Endodermal cell (in vitro differentiated cells): ENCODE measurements at regions not wholly inside any gene's neighbourhood (a gene's known extent, or its start where the extent isn't known, plus 50 kb on each side); places are given as distances from the start of the nearest gene placed in this dataset.

ENCODE experiments used
- DNase-seq: peaks from one replicate; pipeline ENCODE4 v3.0.0-alpha.2; 2017
- H3K27ac ChIP-seq: 2 replicates; pipeline ENCODE4 v1.5.1; 2013; ENCODE audit warnings: mild to moderate bottlenecking, low read depth, low read length, moderate library complexity
- H3K27me3 ChIP-seq: 2 replicates; pipeline ENCODE4 v1.6.1; 2013; ENCODE audit warnings: mild to moderate bottlenecking, low read length, moderate library complexity; ENCODE audit not compliant: insufficient read depth, control insufficient read depth, poor library complexity, severe bottlenecking
- H3K36me3 ChIP-seq: 2 replicates; pipeline ENCODE4 v1.7.0; 2013; ENCODE audit warnings: mild to moderate bottlenecking, low read length, moderate library complexity; ENCODE audit not compliant: control insufficient read depth, insufficient read depth
- H3K4me1 ChIP-seq: one replicate; pipeline ENCODE4 v1.7.0; 2013; ENCODE audit warnings: low read length; ENCODE audit not compliant: control insufficient read depth, insufficient read depth
- H3K4me3 ChIP-seq: 2 replicates; pipeline ENCODE4 v1.5.1; 2013; ENCODE audit warnings: mild to moderate bottlenecking, low read length, moderate library complexity
- H3K9ac ChIP-seq: 2 replicates; pipeline ENCODE4 v1.6.1; 2013; ENCODE audit warnings: mild to moderate bottlenecking, low read length, moderate library complexity; ENCODE audit not compliant: poor library complexity, severe bottlenecking; ENCODE audit errors: extremely low read depth
- H3K9me3 ChIP-seq: 2 replicates; pipeline ENCODE4 v1.6.1; 2013; ENCODE audit warnings: mild to moderate bottlenecking, low read length, moderate library complexity; ENCODE audit not compliant: control insufficient read depth
- H3K27ac Mint-ChIP-seq: 2 replicates; pipeline ENCODE4 v1.8.0; 2020; ENCODE audit warnings: mixed read lengths
- H3K27me3 Mint-ChIP-seq: 2 replicates; pipeline ENCODE4 v1.8.0; 2021; ENCODE audit warnings: mild to moderate bottlenecking, mixed read lengths; ENCODE audit not compliant: insufficient read depth
- H3K36me3 Mint-ChIP-seq: 2 replicates; pipeline ENCODE4 v1.8.0; 2020; ENCODE audit warnings: low read depth, mixed read lengths
- H3K4me1 Mint-ChIP-seq: 2 replicates; pipeline ENCODE4 v1.8.0; 2020; ENCODE audit warnings: mixed read lengths
- H3K4me3 Mint-ChIP-seq: 2 replicates; pipeline ENCODE4 v1.8.0; 2020; ENCODE audit warnings: mild to moderate bottlenecking, moderate library complexity, mixed read lengths
- H3K9me3 Mint-ChIP-seq: 2 replicates; pipeline ENCODE4 v1.8.0; 2020; ENCODE audit warnings: mild to moderate bottlenecking, mixed read lengths
- WGBS, 2 experiments: methylation state at CpG; one replicate each; pipeline versions ENCODE4 v1.1.5 to v1.1.7; 2013; ENCODE audit warnings: missing lambda C conversion rate in 2 of 2, mixed read lengths in 1 of 2; ENCODE audit not compliant: insufficient coverage in 1 of 2, insufficient read length in 1 of 2; 5-methylcytosine and 5-hydroxymethylcytosine counted together
- TF ChIP-seq, protein P1 (sequence below): fragments of 200-600 bp; sonication (generic); conservative IDR thresholded peaks from 2 replicates; pipeline ENCODE4 v1.5.0; 2021; ENCODE audit warnings: antibody characterized with exemption, mild to moderate bottlenecking

DNA sequence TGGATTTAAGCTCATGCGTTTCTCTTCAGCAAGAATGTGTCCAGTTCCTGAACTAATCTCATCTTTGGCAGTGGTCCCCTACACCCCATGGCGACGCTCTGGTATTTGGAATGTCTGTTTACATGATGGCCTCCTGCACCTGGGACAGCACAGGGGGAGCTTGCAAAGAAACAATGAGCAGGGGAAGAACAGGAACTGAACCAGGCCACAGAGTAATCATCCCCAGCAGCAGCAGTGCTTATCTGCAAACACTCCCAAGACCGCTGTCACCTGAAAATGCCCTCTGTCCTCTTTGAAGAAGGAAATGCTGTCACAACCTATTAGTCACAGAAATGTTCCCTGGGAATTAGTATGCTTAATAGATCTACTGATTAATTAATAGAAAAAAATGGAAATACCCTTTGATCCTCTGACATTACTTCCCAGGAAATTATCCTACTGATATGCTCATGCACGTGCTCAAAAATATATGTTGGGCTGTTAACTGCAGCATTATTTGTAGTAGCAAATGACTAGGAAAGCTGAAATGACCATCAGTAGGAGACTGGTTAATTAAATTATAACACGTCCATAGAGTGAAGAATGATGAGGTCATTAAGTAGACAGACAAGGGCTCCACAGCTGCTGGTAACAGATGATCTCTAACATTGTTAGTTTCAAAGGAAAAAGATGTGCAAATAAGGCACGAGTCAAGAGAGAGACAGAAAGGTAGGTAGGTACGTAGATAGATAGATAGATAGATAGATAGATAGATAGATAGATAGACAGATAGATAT lies 279.3 kb upstream of the FLRT2 start:
- H3K4me1 ChIP-seq = peaks cover 5% of the 10 kb centered on the region
- no peak overlapping the region for H3K27ac Mint-ChIP-seq
- H3K4me1 Mint-ChIP-seq = peaks cover 23% of the 10 kb centered on the region
- DNase-seq = peak; percentile 76
- 59 to 76% methylated on average over 5 to 8 of the region's 8 CpGs for WGBS, 2 experiments
- H3K9ac ChIP-seq = no peak overlapping the region
- no peaks in the 10 kb centered on the region for H3K9me3 ChIP-seq
- no peaks in the 10 kb centered on the region for H3K36me3 ChIP-seq
- no peaks in the 10 kb centered on the region for H3K27me3 ChIP-seq
- TF ChIP-seq, protein P1, sequence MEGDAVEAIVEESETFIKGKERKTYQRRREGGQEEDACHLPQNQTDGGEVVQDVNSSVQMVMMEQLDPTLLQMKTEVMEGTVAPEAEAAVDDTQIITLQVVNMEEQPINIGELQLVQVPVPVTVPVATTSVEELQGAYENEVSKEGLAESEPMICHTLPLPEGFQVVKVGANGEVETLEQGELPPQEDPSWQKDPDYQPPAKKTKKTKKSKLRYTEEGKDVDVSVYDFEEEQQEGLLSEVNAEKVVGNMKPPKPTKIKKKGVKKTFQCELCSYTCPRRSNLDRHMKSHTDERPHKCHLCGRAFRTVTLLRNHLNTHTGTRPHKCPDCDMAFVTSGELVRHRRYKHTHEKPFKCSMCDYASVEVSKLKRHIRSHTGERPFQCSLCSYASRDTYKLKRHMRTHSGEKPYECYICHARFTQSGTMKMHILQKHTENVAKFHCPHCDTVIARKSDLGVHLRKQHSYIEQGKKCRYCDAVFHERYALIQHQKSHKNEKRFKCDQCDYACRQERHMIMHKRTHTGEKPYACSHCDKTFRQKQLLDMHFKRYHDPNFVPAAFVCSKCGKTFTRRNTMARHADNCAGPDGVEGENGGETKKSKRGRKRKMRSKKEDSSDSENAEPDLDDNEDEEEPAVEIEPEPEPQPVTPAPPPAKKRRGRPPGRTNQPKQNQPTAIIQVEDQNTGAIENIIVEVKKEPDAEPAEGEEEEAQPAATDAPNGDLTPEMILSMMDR = no peak
- H3K4me3 ChIP-seq = no peak overlapping the region
- H3K27ac ChIP-seq = no peak overlapping the region
- H3K4me3 Mint-ChIP-seq = no peak overlapping the region
- no peaks in the 10 kb centered on the region for H3K9me3 Mint-ChIP-seq
- no peaks in the 10 kb centered on the region for H3K36me3 Mint-ChIP-seq
- no peaks in the 10 kb centered on the region for H3K27me3 Mint-ChIP-seq

DNA sequence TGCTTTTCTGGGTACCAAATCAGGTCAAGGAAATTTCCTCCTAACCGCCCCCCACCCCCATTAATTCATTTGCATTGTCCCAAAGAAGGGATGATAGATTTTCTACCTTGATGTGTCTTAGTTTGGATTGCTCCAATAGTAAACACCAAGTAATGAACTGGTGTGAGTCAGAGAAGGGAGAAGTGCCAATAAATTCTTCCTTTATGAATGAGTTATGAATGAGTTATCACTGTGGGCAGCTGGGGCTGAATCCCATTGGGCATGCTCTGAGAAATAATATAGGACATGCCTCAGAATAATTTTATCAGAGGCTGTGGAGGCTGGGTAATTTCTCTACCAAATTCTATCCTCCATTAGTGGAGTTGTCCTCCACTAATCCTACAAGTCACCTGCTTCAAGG lies 277.9 kb upstream of the FLRT2 start:
- no peak for DNase-seq
- WGBS, 2 experiments = 100% methylated on average over 1 of the region's 1 CpG; no CpG with 5 or more reads in 1 of the 2 experiments
- peaks cover 25% of the 10 kb centered on the region for H3K4me1 Mint-ChIP-seq

DNA sequence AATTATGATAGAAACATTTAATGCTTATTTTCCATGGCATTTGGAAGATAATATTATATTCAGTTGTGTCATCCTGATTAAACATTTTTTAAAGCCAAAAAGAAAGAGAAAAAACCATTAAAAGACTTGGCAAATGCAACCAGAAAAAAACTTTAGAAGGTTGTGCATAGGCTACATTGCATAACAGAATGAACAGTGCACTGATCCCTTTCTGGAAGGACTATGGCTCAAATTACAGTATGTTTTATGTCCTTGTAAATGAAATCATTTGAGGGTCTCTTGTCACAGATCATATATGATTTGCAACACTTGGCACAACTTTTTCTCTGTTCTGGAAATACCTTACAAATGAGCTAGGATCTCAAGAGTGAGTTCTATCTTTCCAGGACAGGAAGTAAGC lies 275.2 kb upstream of the FLRT2 start:
- no peak overlapping the region for H3K27ac ChIP-seq
- no peak overlapping the region for H3K9ac ChIP-seq
- H3K4me1 Mint-ChIP-seq = peaks cover 31% of the 10 kb centered on the region
- no peaks in the 10 kb centered on the region for H3K36me3 ChIP-seq
- TF ChIP-seq, protein P1 = no peak
- H3K9me3 Mint-ChIP-seq = no peaks in the 10 kb centered on the region
- no peaks in the 10 kb centered on the region for H3K36me3 Mint-ChIP-seq
- DNase-seq = no peak
- no peaks in the 10 kb centered on the region for H3K27me3 ChIP-seq
- H3K27me3 Mint-ChIP-seq = no peaks in the 10 kb centered on the region
- H3K4me3 ChIP-seq = no peak overlapping the region
- H3K27ac Mint-ChIP-seq = no peak overlapping the region
- no peaks in the 10 kb centered on the region for H3K9me3 ChIP-seq
- H3K4me1 ChIP-seq = peaks cover 6% of the 10 kb centered on the region
- H3K4me3 Mint-ChIP-seq = no peak overlapping the region

More for the DNA sequence above, 277.9 kb upstream of the FLRT2 start:
- Mint-ChIP-seq H3K27ac (no peak overlapping the region), H3K27me3 (no peaks in the 10 kb centered on the region), H3K9me3 (no peaks in the 10 kb centered on the region), H3K36me3 (no peaks in the 10 kb centered on the region), H3K4me3 (no peak overlapping the region)
- TF ChIP-seq, protein P1 = no peak
- no peaks in the 10 kb centered on the region for H3K36me3 ChIP-seq
- H3K9ac ChIP-seq = no peak overlapping the region
- no peak overlapping the region for H3K27ac ChIP-seq
- no peak overlapping the region for H3K4me3 ChIP-seq
- H3K9me3 ChIP-seq = no peaks in the 10 kb centered on the region
- no peaks in the 10 kb centered on the region for H3K27me3 ChIP-seq
- peaks cover 5% of the 10 kb centered on the region for H3K4me1 ChIP-seq
